ENCODE measurements at regions not wholly inside any gene's neighbourhood (a gene's known extent, or its start where the extent isn't known, plus 50 kb on each side); places are given as distances from the start of the nearest gene placed in this dataset.

- no peak for DNase-seq
These were observed 166.1 kb upstream of the OPRM1 start for GRCh38 chr6:153872946-153873345.

DNA sequence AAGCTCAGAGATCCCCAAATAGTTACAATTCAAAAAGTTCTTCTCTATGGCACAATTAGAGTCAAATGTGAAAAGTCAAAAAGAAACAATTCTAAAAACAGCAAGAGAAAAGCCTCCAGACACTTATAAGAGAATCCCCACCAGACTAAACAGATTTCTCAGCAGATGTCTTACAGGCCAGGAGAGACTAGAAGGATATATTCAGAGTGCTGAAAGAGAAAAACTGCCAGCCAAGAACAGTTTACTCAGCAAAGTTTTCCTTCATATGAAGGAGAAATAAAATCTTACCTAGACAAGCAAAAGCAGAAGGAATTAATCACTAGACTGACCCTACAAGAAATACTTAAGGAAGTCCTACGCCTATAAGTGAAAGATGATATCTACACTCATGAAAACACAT is 176.1 kb upstream of the OPRM1 start:
- no peak for DNase-seq

DNA sequence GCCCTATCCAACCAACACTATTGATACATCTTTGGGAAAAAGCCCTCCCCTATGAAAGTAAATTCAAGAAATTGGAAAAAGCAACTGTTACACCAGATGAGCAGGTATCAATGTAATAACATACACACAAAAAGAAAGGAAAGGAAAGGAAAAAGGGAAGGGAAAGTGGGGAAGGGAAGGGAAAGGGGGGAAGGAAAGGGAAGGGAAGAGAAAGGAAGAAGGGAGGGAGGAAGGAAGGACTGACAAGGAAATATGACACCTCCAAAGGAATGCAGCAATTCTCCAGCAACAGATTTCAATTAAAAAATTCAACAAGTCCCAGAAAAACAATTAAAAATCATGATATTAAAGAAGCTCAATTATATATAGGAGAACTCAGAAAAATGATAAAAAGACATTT is 176.9 kb upstream of the OPRM1 start:
- no peak for DNase-seq

DNA sequence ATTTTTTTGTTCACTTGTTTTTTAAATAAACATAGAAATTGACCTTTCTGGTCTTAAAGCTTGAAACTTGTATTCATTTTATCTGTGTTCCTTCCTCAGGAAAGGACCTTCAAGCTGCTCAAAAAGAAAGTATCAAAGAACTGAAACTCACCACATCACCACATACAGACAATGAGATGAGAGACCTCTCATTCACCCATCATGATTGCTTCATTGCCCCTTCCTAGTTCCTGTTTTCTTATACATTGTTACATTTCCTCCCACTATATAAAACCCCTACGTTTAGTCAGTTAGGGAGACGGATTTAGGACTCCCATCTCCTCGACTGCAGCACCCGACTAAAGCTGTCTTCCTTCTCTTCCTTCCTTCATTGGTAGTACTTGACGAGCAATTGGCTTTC is 180.5 kb upstream of the OPRM1 start:
- no peak for DNase-seq

DNA sequence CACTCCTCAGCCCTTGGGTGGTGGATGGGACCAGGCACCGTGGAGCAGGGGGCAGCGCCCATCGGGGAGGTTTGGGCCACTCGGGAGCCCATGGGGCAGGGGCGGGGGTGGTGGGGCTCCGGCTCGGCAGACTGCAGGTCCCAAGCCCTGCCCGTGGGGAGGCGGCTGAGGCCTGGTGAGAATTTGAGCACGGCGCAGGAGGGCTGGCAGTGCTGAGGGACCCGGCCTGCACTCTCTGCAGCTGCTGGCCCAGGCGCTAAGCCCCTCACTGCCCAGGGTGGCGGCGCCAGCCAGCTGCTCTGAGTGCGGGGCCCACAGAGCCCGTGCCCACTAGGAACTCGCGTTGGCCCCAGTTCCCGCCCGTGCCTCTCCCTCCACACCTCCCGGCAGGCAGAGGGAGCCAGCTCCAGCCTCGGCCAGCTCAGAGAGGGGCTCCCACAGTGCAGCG is 182.1 kb upstream of the OPRM1 start:
- no peak for DNase-seq

GRCh38 chr6:153852481-153852880 is 186.6 kb upstream of the OPRM1 start:
- DNase-seq: peak; percentile 8

- DNase-seq: no peak
These were observed 187.0 kb upstream of the OPRM1 start for GRCh38 chr6:153852034-153852433.

DNA sequence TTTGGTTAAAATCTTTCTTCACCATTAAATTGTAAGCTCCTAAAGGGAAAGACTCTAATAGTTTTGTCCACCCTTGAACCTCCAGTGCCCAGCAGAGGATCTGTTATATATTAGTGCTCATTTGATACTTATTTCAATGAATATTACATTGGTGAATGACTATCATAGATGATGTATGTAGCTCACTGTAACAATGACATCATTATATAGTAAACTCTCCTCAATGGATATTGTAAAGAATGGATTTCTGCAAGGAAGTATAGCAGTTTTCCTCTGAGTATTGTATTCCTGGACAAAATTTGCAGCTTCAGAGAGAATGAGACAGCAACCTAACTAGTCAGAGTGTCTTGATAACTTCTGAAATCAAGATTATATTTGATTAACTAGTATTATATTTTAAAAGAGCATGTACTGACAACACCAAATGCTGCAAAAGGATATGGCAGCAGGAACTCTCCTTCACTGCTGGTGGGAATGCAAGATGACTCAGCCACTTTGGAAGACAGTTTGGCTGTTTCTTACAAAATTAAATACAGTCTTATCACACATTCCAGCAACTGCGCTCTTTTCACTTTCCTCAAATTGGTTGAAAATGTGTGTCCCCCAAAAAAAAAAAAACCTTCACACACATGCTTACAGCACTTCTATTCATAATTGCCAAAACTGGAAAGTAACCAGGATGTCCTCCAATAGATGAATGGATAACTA is 189.8 kb upstream of the OPRM1 start:
- no peak for DNase-seq

DNA sequence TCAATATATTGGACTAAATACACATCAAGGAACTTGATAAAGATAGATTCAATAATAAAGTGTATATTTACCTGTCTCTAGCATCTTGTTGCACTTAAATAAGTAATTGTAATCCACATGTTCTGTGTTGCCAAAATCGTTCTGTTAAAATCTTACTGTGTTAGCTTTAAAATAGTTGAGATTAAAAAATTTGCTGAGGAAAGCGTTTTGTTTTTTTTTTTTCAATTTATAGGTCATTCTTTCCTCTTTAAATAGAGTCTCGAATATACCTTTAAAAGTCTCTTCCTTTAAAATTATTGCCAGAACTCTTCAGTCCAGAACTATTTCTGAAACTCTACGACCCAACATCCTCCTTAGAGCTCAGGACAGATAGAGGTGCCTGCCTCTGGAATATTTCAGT is 195.6 kb upstream of the OPRM1 start:
- no peak for DNase-seq

DNA sequence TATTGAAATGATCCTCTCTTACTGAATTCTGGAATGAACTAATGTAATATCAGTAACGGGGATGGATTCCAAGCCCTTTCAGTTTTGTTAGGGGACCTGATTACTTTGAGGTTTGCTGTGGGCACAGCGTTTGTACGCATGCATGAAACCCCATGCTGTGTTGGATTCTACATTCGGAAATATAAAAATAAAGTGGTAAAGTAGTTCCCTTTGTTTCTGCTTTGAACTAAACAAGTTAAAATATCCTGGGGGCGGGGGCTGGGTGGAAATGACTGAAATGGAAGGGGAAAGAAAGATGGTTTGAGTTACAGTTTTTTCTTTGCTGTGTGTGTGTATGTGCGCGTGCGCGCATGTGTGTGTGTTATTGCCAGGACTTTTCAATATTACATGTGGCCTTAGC is 196.5 kb upstream of the OPRM1 start:
- no peak for DNase-seq

GRCh38 chr6:153840039-153840850 is 198.8 kb upstream of the OPRM1 start:
- DNase-seq: no peak

GRCh38 chr6:153832543-153832942 is 206.5 kb upstream of the OPRM1 start:
- no peak for DNase-seq

DNA sequence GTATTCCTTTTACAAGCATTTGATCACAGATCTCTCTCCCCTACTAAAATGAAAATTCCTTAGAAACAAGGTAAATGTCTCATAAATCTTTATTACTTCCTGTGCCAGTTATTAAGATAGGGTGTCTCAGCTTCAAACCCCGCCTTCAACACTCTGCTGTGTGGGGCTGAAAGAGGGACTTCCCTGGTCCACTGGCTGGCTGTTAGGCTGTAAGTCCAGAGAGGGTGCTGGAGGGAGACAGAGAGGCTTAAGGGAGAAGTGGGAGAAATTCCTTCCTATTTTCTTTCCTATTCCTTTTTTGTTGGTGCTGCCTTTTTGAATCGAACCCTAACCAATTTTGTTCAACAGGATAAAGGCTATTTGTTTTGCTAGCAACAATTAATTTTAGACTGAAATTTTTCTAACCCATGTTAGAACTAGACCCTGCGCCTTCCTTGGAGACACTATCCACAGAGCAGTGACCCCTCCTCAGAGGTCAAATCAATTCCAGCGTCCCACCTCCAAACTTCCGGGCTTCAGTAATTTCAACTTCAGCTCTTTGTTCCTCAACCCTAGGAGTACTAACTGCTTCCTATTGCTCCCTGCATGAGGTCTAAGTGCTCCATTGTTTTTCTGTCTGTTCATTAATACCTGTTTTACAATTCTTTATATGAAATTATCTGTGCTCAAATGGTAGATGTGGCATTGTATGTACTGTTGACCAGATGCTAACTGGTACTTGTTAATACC is 207.5 kb upstream of the OPRM1 start:
- DNase-seq: no peak

DNA sequence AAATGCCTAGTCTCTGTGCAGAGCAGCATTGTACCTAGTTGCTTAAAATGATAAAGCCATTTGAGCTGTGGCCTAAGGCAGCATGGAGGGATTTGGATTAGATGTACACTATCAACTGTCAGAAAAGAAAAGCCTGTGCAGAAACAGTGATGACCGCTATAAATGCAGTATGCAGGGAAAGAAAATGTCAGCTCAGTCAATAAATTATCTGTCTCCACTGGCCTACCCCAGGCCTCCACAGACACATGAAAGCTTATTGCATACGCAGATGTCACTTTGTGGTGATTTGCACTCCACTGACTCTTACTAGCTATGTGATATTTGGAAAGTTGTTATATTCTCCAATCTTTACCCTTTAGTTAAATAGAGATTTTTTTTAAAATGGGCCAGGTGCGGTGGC is 221.9 kb upstream of the OPRM1 start:
- no peak for DNase-seq

DNA sequence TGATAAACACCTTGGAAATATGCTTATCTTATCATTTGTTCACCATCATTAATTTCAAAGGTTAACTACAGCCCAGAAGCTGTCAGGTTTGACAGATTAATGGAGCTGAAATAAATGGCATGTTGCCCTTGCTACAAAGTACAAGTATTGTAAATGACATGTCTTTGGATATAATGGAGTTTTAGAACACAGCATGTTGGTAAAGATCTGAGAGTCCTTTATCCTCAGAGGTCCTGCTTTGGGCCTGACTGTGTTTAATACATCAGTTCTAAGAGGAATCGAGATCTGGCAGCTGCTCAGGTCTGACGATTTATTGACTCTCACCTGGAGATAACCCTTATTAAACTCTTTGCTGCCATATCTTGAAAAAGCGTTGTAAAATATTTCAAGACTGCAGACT is 222.7 kb upstream of the OPRM1 start:
- no peak for DNase-seq

DNA sequence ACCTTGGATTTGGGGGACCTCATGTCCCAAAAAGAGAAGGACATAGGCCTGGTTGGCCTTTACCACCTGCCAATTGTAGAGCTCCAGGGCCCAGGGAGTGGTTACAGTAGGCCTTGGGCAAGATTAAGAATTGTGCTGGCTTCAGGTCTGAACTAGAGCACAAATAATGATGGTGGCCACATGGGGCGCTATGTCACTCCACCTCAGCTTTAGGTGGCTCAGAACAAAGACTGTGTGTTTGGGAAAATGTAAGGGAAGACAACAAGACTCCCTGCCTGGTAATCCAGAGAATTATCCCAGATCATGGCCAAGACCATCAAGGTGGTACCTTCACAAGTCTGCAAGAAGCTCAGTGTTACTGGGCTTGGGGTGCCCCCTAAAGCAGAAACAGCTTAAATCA is 224.9 kb upstream of the OPRM1 start:
- no peak for DNase-seq

DNA sequence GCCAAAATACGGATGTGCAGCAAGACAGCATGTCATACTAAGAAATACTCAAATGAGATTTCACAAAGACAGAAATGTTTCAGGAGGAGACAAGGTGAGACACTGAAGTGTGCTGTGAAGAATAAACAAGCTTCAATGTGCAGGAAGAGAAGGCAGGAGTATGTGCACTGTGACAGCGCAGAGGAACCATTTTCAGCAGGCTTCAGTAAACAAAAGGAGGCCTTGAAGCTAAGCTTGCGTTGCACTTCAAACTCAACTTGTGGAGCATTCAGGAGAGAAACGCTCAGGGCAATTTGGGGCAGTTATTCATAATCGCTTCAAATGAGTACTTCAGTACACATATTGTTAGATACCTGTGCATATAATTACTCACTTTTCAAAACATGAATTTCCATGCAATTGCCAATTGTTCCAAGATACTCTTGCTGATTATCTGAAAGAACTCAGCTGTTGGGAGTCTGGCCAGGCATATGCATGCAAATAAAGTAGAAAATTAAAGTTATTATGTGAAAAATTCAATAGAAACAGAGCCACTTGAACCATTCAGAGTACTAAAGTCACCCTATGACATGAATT is 234.2 kb upstream of the OPRM1 start:
- DNase-seq: no peak

DNA sequence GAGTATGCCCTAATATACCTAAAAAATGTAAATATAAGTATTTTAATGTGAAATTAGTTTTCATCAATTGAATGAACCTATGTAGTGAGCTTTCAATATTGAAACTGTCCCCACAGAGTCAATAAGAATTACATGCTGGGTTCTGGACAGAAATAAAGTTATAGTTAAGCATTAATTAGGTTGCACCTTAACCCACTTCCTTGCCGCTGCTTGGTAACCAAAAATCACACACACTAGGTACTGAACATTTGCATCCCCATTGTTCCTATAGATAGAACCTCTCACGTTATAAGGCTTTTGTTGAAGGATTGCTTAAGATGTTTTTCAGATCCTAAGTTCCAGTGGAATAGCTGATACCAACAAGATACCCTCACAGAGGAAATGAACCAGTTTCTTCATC is 237.1 kb upstream of the OPRM1 start:
- DNase-seq: no peak

DNA sequence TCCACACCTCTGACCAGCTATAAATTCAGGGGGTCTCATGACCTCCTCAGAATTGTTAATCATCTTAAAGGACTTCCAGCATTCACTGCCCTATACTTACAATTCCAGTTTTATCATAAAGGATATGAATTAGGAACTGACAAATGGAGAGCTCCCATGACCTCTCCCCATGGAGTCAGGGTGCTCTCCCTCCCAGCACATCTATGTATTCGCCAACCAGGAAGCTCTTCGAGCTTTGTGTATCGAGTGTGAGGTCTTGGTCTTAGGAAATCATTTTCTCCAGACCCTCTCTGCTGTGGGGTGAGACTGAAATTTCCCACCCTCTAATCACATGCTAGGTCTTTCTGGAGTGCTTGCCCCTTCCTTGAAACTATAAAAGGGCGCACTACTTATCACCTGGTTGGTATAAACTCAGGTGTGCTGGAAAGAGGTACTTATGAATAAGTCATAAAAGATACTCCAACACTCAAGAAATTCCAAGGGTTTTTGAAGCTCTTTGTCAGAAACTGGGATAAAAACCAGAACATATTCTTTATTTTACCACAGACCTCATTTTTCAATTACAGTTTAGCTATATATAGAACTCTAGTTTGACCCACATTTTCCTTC is 238.4 kb upstream of the OPRM1 start:
- no peak for DNase-seq

DNA sequence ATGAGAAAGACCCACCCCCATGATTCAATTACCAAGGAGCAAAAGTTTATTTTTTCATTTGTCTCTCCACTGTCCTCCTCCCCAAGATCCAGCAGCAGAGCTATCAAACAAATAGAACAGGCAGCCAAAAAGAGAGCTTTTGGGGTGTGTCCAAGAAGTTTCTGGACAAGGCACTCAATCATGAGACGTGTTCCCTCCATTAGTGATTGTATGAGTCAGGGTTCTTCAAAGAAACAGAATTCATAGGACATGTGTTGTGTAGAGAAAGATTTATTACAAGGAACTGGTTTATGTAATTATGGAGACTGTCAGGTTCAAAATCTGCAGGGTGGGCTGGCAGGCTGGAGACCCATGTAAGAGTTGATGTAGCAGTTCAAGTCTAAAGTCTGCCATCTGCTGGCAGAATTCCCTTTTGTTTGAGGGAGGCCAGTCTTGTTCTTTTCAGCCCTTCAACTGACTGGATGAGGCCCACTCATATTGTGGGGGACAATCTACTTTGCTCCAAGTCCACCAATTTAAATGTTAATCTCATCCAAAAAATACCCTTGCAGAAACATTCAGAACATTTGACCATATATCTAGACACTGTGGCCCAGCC is 248.1 kb upstream of the OPRM1 start:
- no peak for DNase-seq

GRCh38 chr6:153790048-153790447 is 249.0 kb upstream of the OPRM1 start:
- no peak for DNase-seq

DNA sequence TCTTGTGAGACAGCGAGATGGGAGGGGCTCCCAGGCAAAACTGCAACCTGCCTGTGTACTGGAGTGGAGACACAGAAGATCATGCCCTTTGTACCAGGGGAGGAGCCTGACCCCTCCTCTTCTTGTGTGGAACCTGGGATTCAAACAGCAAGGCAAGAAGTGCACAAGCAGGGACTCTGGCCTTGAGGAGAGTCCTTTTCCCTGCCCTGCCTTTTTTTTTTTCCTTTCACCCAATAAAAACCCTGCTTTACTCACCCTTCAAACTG is 251.8 kb upstream of the OPRM1 start:
- DNase-seq: no peak

- no peak for DNase-seq
These were observed 257.7 kb upstream of the OPRM1 start for GRCh38 chr6:153781306-153781705.

All from retina (tissue), 1 donor.